PC-9 (cell line): ENCODE measurements at regions not wholly inside any gene's neighbourhood (a gene's known extent, or its start where the extent isn't known, plus 50 kb on each side); places are given as distances from the start of the nearest gene placed in this dataset.

ENCODE experiments used
- CTCF ChIP-seq: fragments of 200-600 bp; sonication (generic); conservative IDR thresholded peaks from 2 replicates; pipeline ENCODE4 v1.6.1; 2017; ENCODE audit warnings: mixed run types, antibody characterized with exemption, mild to moderate bottlenecking, moderate library complexity
- EZH2 ChIP-seq: fragments of 200-600 bp; sonication (generic); IDR thresholded peaks from 2 replicates; pipeline ENCODE4 v1.8.0; 2017; ENCODE audit warnings: antibody characterized with exemption, low read depth

DNA sequence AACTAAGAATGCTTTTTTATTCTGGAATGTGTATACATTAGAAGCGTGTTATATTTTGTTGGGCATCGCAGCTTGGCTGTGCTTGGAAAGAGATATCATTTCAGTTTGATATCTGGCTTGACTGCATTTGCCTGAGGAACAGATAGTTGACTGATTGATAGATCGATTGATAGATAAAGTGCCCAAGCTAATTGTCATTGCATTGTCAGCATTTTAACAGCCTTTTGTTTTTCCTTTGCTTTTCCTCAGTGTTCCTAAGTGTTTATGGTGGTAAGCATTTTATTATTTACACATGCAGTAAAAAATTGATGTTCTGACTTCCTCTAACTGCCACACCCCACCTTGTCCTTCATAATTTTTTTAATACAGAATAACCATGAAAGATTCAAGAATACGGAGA lies 180.9 kb upstream of the GRIK2 start:
- TF ChIP-seq CTCF (no peak), EZH2 (no peak)
